Transverse colon (tissue), 4 donors: ENCODE measurements at regions not wholly inside any gene's neighbourhood (a gene's known extent, or its start where the extent isn't known, plus 50 kb on each side); places are given as distances from the start of the nearest gene placed in this dataset.

Experiments
- DNase-seq: peaks from one replicate; pipeline ENCODE4 v3.0.0-alpha.2; 2019
- H3K27ac ChIP-seq, 4 donors: fragments of 200-600 bp; sonication (generic); 2 replicates each; pipeline ENCODE4 v1.5.1; 2016 to 2018; ENCODE audit warnings: inconsistent platforms in 4 of 4
- H3K27me3 ChIP-seq: fragments of 200-600 bp; sonication (generic); 2 replicates; pipeline ENCODE4 v1.5.1; 2017; ENCODE audit warnings: inconsistent platforms
- H3K36me3 ChIP-seq, 4 donors: fragments of 200-600 bp; sonication (generic); 2 replicates each; pipeline ENCODE4 v1.5.1; 2017 to 2019; ENCODE audit warnings: inconsistent platforms in 4 of 4
- H3K4me1 ChIP-seq, 4 donors: fragments of 200-600 bp; sonication (generic); 2 replicates each; pipeline ENCODE4 v1.5.1; 2017 to 2020; ENCODE audit warnings: inconsistent platforms in 4 of 4
- H3K4me3 ChIP-seq, 4 donors: fragments of 200-600 bp; sonication (generic); 1 replicate in 1 of 4; 2 replicates in 3 of 4; pipeline versions ENCODE4 v1.5.1 to v1.6.1; 2017 to 2019; ENCODE audit warnings: inconsistent platforms in 4 of 4
- H3K9me3 ChIP-seq, 2 donors: fragments of 200-600 bp; sonication (generic); 2 replicates each; pipeline ENCODE4 v1.5.1; 2017 to 2019; ENCODE audit warnings: inconsistent platforms in 2 of 2
- CTCF ChIP-seq, 5 experiments: fragments of 200-600 bp in 3 of 5; fragments of 450-650 bp in 2 of 5; sonication (generic) in 3 of 5; IDR thresholded peaks; 1 replicate in 2 of 5; 2 replicates in 3 of 5; pipeline ENCODE4 v1.5.1; 2016 to 2017; ENCODE audit warnings: antibody characterized with exemption in 5 of 5, inconsistent platforms in 3 of 5, mild to moderate bottlenecking in 2 of 5, moderate library complexity in 1 of 5
- EP300 ChIP-seq: sonication (generic); formaldehyde crosslinking; IDR thresholded peaks from one replicate; pipeline ENCODE4 v1.6.1; 2017; ENCODE audit warnings: antibody characterized with exemption, low read depth
- POLR2A ChIP-seq: fragments of 450-650 bp; IDR thresholded peaks from one replicate; pipeline ENCODE4 v1.6.1; 2016; ENCODE audit warnings: antibody characterized with exemption, mild to moderate bottlenecking, moderate library complexity
- POLR2AphosphoS5 ChIP-seq, 3 donors: sonication (generic); formaldehyde crosslinking; IDR thresholded peaks; one replicate each; pipeline ENCODE4 v1.6.1; 2016; ENCODE audit warnings: antibody characterized with exemption in 3 of 3
- WGBS, 2 donors: methylation state at CpG; one replicate each; pipeline ENCODE4 v1.1.5; 2018; ENCODE audit warnings: low coverage in 1 of 2; 5-methylcytosine and 5-hydroxymethylcytosine counted together
- in situ Hi-C, 4 donors: fragments of 200-750 bp; cut with MboI; loops; one replicate each; pipeline versions ENCODE4 v1.15.0 to v1.15.1; 2017; ENCODE audit warnings: low sequenced_read_pairs in 3 of 4, low pct_ligation_motif_present in 1 of 4, low pct_unique_long_range_greater_than_20kb in 1 of 4
- intact Hi-C: fragments of 100-400 bp; cut with DNase I; formaldehyde crosslinking; loops from one replicate; pipeline ENCODE4 v1.15.1; 2023; ENCODE audit warnings: low total_unique reads

- Histone ChIP-seq H3K27me3 (no peaks in the 10 kb centered on the region), H3K36me3 (no peaks in the 10 kb centered on the region), H3K9me3 (no peaks in the 10 kb centered on the region), H3K27ac (no peak overlapping the region), H3K4me3 (no peak overlapping the region), H3K4me1 (no peaks in the 10 kb centered on the region)
- DNase-seq = no peak
- in situ Hi-C loops (no loop called here), intact Hi-C loops (no loop called here)
- 76 to 90% methylated on average over 2 to 4 of the region's 4 CpGs for WGBS, 2 donors
- no peak for TF ChIP-seq POLR2A
- TF ChIP-seq EP300 = no peak
- no peak for TF ChIP-seq POLR2AphosphoS5 (IDR thresholded peaks at IDR 0.05)
- TF ChIP-seq CTCF (IDR thresholded peaks at IDR 0.05) = no peak
These were observed 493.0 kb upstream of the PITX2 start for GRCh38 chr4:111115881-111116280.

GRCh38 chr4:111120191-111120590, 497.3 kb upstream of the PITX2 start:
- Histone ChIP-seq H3K27ac (no peak overlapping the region), H3K9me3 (no peaks in the 10 kb centered on the region), H3K36me3 (no peaks in the 10 kb centered on the region), H3K27me3 (no peaks in the 10 kb centered on the region), H3K4me1 (no peaks in the 10 kb centered on the region), H3K4me3 (no peak overlapping the region)
- in situ Hi-C loops (no loop called here), intact Hi-C loops (no loop called here)
- no peak for TF ChIP-seq EP300
- TF ChIP-seq POLR2A = no peak
- no peak for TF ChIP-seq CTCF (IDR thresholded peaks at IDR 0.05)
- no peak for TF ChIP-seq POLR2AphosphoS5 (IDR thresholded peaks at IDR 0.05)
- DNase-seq = no peak

GRCh38 chr4:111126340-111126739, 503.5 kb upstream of the PITX2 start:
- no peak for DNase-seq
- Histone ChIP-seq H3K4me1 (no peaks in the 10 kb centered on the region), H3K27ac (no peak overlapping the region), H3K27me3 (no peaks in the 10 kb centered on the region), H3K36me3 (no peaks in the 10 kb centered on the region), H3K4me3 (no peak overlapping the region), H3K9me3 (no peaks in the 10 kb centered on the region)
- 79 to 81% methylated on average over 2 of the region's 2 CpGs for WGBS, 2 donors
- TF ChIP-seq EP300 (no peak), POLR2AphosphoS5 (IDR thresholded peaks at IDR 0.05) (no peak), CTCF (IDR thresholded peaks at IDR 0.05) (no peak), POLR2A (no peak)
- in situ Hi-C loops (no loop called here), intact Hi-C loops (no loop called here)

GRCh38 chr4:111127841-111128240, 505.0 kb upstream of the PITX2 start:
- H3K9me3 ChIP-seq = no peaks in the 10 kb centered on the region
- no peak overlapping the region for H3K27ac ChIP-seq
- TF ChIP-seq CTCF (IDR thresholded peaks at IDR 0.05) (no peak), EP300 (no peak), POLR2A (no peak), POLR2AphosphoS5 (IDR thresholded peaks at IDR 0.05) (no peak)
- H3K4me1 ChIP-seq = no peaks in the 10 kb centered on the region
- H3K27me3 ChIP-seq = no peaks in the 10 kb centered on the region
- H3K36me3 ChIP-seq = no peaks in the 10 kb centered on the region
- intact Hi-C loops (no loop called here), in situ Hi-C loops (no loop called here)
- no peak for DNase-seq
- no peak overlapping the region for H3K4me3 ChIP-seq
- 88 to 90% methylated on average over 5 of the region's 5 CpGs for WGBS, 2 donors
